Small intestine (tissue), 7 donors: ENCODE measurements at regions not wholly inside any gene's neighbourhood (a gene's known extent, or its start where the extent isn't known, plus 50 kb on each side); places are given as distances from the start of the nearest gene placed in this dataset.

Source experiments
- DNase-seq, 2 donors: peaks; one replicate each; pipeline versions ENCODE4 v3.0.0 to v3.0.0-alpha.2; 2013
- FAIRE-seq: peaks from 2 replicates; lab custom pipeline; 2012; peaks lifted over from hg19 to GRCh38; lab: Jason Lieb, UNC
- H3K27ac ChIP-seq, 3 donors: one replicate each; pipeline ENCODE4 v1.5.1; 2013; ENCODE audit warnings: low read length in 2 of 3, mild to moderate bottlenecking in 2 of 3, control low read depth in 1 of 3, inconsistent platforms in 1 of 3, low read depth in 1 of 3, moderate library complexity in 1 of 3
- H3K27me3 ChIP-seq, 3 donors: one replicate each; pipeline ENCODE4 v1.6.1; 2013; ENCODE audit warnings: low read length in 3 of 3, inconsistent platforms in 1 of 3; ENCODE audit not compliant: control insufficient read depth in 3 of 3, insufficient read depth in 3 of 3
- H3K36me3 ChIP-seq, 3 donors: one replicate each; pipeline ENCODE4 v1.6.1; 2013; ENCODE audit warnings: low read length in 3 of 3, inconsistent platforms in 1 of 3, low read depth in 1 of 3, mild to moderate bottlenecking in 1 of 3, moderate library complexity in 1 of 3; ENCODE audit not compliant: control insufficient read depth in 3 of 3, insufficient read depth in 2 of 3
- H3K4me1 ChIP-seq, 3 donors: one replicate each; pipeline ENCODE4 v1.6.1; 2013; ENCODE audit warnings: low read length in 2 of 3, inconsistent platforms in 1 of 3, low read depth in 1 of 3, mild to moderate bottlenecking in 1 of 3, moderate library complexity in 1 of 3; ENCODE audit not compliant: control insufficient read depth in 3 of 3, insufficient read depth in 2 of 3
- H3K4me3 ChIP-seq, 3 donors: one replicate each; pipeline ENCODE4 v1.5.1; 2013; ENCODE audit warnings: low read length in 3 of 3, control low read depth in 1 of 3, inconsistent platforms in 1 of 3, low read depth in 1 of 3, mild to moderate bottlenecking in 1 of 3, moderate library complexity in 1 of 3
- H3K9me3 ChIP-seq, 2 donors: one replicate each; pipeline ENCODE4 v1.6.1; 2013; ENCODE audit warnings: low read depth in 1 of 2, low read length in 1 of 2; ENCODE audit not compliant: control insufficient read depth in 2 of 2, insufficient read depth in 1 of 2
- WGBS, 3 donors: extraction: QIAGEN DNeasy Blood & Tissue Kit; methylation state at CpG; one replicate each; pipeline ENCODE4 v1.1.7; 2013; 5-methylcytosine and 5-hydroxymethylcytosine counted together
- donor health status: healthy with polysubstance abuse.
- donor health status: control.
- donor health status: control.
- donor health status: Bipolar disorder and iron deficiency.
- donor health status: healthy.

DNA sequence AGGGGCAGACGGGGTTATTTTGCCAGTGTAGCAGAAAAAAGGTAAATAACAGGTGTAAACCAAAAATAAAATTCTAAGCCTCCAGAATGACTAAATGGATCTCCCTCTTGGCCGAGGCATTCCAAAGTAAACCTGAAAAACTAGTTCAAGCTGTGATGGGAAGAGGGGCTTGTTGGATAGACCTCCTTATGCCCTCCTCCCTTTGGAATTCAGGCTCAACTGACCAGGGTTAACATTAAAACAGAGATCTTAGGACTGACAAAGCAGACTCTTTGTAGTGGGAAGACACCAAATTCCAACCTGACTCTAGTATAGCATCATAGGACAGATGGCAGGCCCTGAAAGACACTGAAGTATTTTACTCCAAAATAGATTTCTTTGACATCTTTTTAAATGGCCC lies 113.8 kb upstream of the ITGB1 start:
- H3K9me3 ChIP-seq = no peaks in the 10 kb centered on the region
- no peak overlapping the region for H3K27ac ChIP-seq
- 76 to 80% (median 77%) methylated on average over 2 of the region's 2 CpGs for WGBS, 3 donors
- DNase-seq = no peak
- no peaks in the 10 kb centered on the region for H3K36me3 ChIP-seq
- H3K4me3 ChIP-seq = no peak overlapping the region
- FAIRE-seq = no peak
- H3K27me3 ChIP-seq = no peaks in the 10 kb centered on the region
- no peaks in the 10 kb centered on the region for H3K4me1 ChIP-seq

DNA sequence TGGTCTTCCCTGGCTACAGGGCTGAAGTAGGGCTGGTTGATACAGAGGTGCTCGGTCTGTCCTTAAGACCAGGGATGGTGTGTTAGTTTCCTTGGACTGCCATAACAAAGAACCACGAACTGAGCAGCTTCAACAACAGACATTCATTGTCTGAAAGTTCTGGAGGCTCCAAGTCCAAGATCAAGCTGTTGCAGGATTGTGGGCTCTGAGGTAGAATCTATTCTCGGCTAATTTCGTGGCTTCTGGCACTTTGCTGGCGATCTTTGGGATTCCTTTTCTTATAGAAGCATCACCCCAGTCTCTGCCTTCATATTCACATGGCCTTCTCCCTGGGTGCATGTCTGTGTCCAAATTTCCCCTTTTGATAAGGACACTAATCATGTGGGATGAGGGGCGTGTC lies 112.1 kb upstream of the ITGB1 start:
- H3K4me1 ChIP-seq = no peaks in the 10 kb centered on the region
- no peaks in the 10 kb centered on the region for H3K27me3 ChIP-seq
- 84 to 91% (median 86%) methylated on average over 6 of the region's 6 CpGs for WGBS, 3 donors
- H3K36me3 ChIP-seq = no peaks in the 10 kb centered on the region
- no peaks in the 10 kb centered on the region for H3K9me3 ChIP-seq
- H3K4me3 ChIP-seq = no peak overlapping the region
- H3K27ac ChIP-seq = no peak overlapping the region
- FAIRE-seq (no peak), DNase-seq (no peak)

DNA sequence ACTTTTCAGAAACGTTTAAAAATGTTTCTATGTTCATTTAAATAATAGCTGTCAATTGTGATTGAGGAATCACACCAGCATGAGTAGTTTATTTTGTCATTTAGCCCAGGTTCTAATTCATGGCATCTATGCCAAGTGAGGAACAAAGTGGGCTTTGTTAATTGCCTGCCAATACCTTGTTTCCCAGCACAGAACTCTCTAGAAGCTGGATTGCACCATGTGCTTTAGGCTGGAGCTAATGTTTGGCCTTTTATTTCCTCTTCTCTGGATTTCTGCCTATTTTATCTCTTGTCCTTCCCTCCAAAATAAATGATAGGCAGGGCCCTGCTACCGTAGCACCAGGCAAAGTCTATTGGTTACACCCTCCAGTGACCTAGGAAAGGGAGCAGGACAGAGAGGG lies 109.9 kb upstream of the ITGB1 start:
- Histone ChIP-seq H3K4me3 (no peak overlapping the region), H3K27ac (no peak overlapping the region), H3K36me3 (no peaks in the 10 kb centered on the region), H3K9me3 (no peaks in the 10 kb centered on the region), H3K27me3 (no peaks in the 10 kb centered on the region), H3K4me1 (no peaks in the 10 kb centered on the region)
- no peak for FAIRE-seq
- no peak for DNase-seq
- 38 to 60% (median 49%) methylated on average over 2 of the region's 2 CpGs for WGBS, 3 donors

GRCh38 chr10:33067481-33067880 lies 109.5 kb upstream of the ITGB1 start:
- WGBS, 3 donors = 86 to 89% (median 87%) methylated on average over 2 of the region's 2 CpGs
- no peaks in the 10 kb centered on the region for H3K36me3 ChIP-seq
- FAIRE-seq (no peak), DNase-seq (no peak)
- H3K27me3 ChIP-seq = no peaks in the 10 kb centered on the region
- H3K4me1 ChIP-seq = no peaks in the 10 kb centered on the region
- H3K27ac ChIP-seq = no peak overlapping the region
- no peak overlapping the region for H3K4me3 ChIP-seq
- H3K9me3 ChIP-seq = no peaks in the 10 kb centered on the region

DNA sequence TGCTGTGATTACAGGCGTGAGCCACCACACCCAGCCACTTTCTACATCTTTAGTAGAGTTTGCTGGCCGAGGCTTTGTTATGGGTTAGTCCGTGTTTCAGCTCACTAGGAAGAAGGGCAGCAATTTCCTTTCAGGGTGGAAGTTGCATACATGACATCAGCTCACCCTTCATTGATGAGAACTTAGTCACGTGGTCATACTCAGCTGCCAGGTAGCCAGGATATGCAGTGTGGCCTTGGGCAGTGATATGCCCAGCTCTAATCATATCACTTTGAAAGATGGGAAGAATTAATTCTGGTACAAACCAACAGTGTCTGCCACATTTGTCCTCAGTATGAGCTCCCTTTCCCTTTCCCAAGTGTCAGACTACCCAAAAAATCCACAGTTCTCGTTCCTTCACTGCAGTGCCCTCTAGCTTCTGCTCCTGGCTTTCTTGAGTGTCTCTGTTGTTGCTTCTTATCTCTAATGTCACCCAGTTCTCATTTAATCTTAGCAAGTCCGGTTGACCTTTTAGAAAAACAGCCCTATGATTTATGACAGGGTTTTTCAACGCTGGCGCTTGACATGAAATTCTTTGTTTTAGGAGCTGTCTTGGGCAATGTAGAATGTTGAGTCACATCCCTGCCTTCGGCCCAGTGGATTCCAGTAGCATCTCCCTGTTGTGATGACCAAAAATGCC lies 108.7 kb upstream of the ITGB1 start:
- FAIRE-seq = no peak

DNA sequence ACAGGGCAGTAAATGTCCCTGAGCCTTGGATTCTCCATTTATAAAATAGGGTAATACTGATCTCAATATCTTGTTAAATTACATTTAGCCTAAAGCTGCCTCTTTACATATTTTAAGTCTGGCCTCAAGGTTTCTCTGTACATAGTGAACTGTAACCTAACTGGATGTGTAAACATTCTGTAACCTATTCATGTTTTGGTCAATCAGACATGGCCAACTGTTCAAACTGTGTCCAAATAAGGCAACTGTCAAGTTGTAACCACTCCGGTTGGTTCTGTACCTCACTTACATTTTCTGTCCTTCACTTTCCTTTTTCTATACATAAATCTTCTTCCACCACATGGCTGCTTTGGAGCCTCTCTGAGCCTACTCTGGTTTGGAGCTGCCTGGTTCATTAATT lies 107.1 kb upstream of the ITGB1 start:
- no peak for FAIRE-seq
- no peak overlapping the region for H3K27ac ChIP-seq
- no peaks in the 10 kb centered on the region for H3K36me3 ChIP-seq
- H3K4me1 ChIP-seq = no peaks in the 10 kb centered on the region
- no peak for DNase-seq
- H3K9me3 ChIP-seq = no peaks in the 10 kb centered on the region
- no peak overlapping the region for H3K4me3 ChIP-seq
- no peaks in the 10 kb centered on the region for H3K27me3 ChIP-seq
- WGBS, 3 donors = 74 to 91% (median 90%) methylated on average over 1 of the region's 1 CpG

More for the DNA sequence above, 108.7 kb upstream of the ITGB1 start:
- H3K27me3 ChIP-seq = no peaks in the 10 kb centered on the region
- H3K27ac ChIP-seq = no peak overlapping the region
- WGBS, 3 donors = 58 to 73% (median 67%) methylated on average over 9 of the region's 9 CpGs
- H3K4me3 ChIP-seq = no peak overlapping the region
- no peaks in the 10 kb centered on the region for H3K36me3 ChIP-seq
- no peaks in the 10 kb centered on the region for H3K4me1 ChIP-seq
- H3K9me3 ChIP-seq = no peaks in the 10 kb centered on the region
- DNase-seq = no peak

DNA sequence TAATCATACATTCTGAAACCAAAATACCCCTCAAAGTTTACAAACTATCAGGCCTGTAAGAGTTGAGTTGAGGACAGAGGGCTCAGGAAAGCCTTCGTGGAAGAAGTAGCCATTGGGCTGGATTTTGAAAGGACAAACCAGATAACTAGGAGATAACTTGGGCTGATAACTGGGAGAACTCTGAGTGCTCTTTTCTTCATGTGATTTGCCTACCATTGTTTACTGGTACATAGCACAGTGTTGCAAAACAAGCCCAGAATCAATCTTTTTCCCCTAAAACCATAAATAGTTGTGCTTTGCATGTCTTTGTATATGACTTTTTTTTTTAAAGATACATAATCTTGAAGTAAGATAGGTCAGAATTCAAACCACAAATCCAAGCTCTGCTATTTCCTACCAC lies 106.7 kb upstream of the ITGB1 start:
- Histone ChIP-seq H3K4me1 (no peaks in the 10 kb centered on the region), H3K4me3 (no peak overlapping the region), H3K9me3 (no peaks in the 10 kb centered on the region), H3K36me3 (no peaks in the 10 kb centered on the region), H3K27me3 (no peaks in the 10 kb centered on the region), H3K27ac (no peak overlapping the region)
- FAIRE-seq (no peak), DNase-seq (no peak)
- 42 to 57% (median 57%) methylated on average over 1 of the region's 1 CpG for WGBS, 3 donors

GRCh38 chr10:33057620-33058019 lies 99.6 kb upstream of the ITGB1 start:
- H3K27ac ChIP-seq = no peak overlapping the region
- H3K4me3 ChIP-seq = no peak overlapping the region
- 87 to 90% (median 87%) methylated on average over 12 of the region's 12 CpGs for WGBS, 3 donors
- no peaks in the 10 kb centered on the region for H3K36me3 ChIP-seq
- no peaks in the 10 kb centered on the region for H3K4me1 ChIP-seq
- H3K27me3 ChIP-seq = no peaks in the 10 kb centered on the region
- no peak for FAIRE-seq
- DNase-seq = no peak
- H3K9me3 ChIP-seq = no peaks in the 10 kb centered on the region
